ENCODE measurements at regions not wholly inside any gene's neighbourhood (a gene's known extent, or its start where the extent isn't known, plus 50 kb on each side); places are given as distances from the start of the nearest gene placed in this dataset.
A peak's percentile ranks its signal among the peaks of the same experiment; 100 is the strongest.

DNA sequence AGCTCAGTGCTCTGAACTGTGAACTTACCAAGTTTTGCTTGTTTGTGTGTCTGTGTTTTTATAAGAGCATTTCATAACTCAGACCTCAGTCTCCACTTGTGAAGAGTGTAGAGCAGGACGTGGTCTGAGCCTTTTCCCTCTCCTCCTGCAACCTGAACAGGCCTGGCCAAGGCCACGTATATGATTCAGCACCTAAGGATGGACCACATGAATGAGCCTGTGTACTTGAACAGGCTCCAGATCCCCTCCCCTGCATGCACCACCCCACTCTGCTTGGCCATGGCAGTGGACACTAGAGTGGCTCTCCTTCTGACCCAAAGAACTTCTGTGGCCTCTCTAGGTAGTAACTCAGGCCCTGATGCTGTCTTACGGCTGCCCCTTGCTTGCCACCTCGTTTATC is 125.9 kb upstream of the FSTL4 start:
- no peaks in the 10 kb centered on the region for H3K79me2 ChIP-seq (ENCODE audit: control insufficient read depth, insufficient read depth, low read length)
- no peak overlapping the region for H3K27ac ChIP-seq (ENCODE audit: insufficient read depth, low read length)
- H3K9me3 ChIP-seq (ENCODE audit: control insufficient read depth, insufficient read depth, low read depth, low read length) = no peaks in the 10 kb centered on the region
- no peak overlapping the region for H2AFZ ChIP-seq (ENCODE audit: low read length)
- no peak overlapping the region for H3K4me3 ChIP-seq (replicated peaks in 1 of 4; ENCODE audit: control extremely low read depth in 1 of 4, insufficient read depth in 1 of 4, low read depth in 3 of 4, low read length in 4 of 4)
- H3K36me3 ChIP-seq (ENCODE audit: control insufficient read depth, insufficient read depth, low read length) = no peaks in the 10 kb centered on the region
- H3K4me2 ChIP-seq (ENCODE audit: extremely low read depth, insufficient read depth, low read length) = no peak overlapping the region
- H3K4me1 ChIP-seq (ENCODE audit: control insufficient read depth, extremely low read depth, insufficient read depth, low read length) = no peaks in the 10 kb centered on the region
- no peaks in the 10 kb centered on the region for H3K27me3 ChIP-seq (ENCODE audit: control insufficient read depth, insufficient read depth, low read length)
- no peaks in the 10 kb centered on the region for H4K20me1 ChIP-seq (ENCODE audit: control insufficient read depth, extremely low read depth, insufficient read depth, low read length)
- peak in 1 of 2 donors; percentile 53 for DNase-seq (ENCODE audit: low read depth in 2 of 2)
- TF ChIP-seq, protein P1, sequence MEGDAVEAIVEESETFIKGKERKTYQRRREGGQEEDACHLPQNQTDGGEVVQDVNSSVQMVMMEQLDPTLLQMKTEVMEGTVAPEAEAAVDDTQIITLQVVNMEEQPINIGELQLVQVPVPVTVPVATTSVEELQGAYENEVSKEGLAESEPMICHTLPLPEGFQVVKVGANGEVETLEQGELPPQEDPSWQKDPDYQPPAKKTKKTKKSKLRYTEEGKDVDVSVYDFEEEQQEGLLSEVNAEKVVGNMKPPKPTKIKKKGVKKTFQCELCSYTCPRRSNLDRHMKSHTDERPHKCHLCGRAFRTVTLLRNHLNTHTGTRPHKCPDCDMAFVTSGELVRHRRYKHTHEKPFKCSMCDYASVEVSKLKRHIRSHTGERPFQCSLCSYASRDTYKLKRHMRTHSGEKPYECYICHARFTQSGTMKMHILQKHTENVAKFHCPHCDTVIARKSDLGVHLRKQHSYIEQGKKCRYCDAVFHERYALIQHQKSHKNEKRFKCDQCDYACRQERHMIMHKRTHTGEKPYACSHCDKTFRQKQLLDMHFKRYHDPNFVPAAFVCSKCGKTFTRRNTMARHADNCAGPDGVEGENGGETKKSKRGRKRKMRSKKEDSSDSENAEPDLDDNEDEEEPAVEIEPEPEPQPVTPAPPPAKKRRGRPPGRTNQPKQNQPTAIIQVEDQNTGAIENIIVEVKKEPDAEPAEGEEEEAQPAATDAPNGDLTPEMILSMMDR (conservative IDR thresholded peaks at IDR 0.05 in 1 of 2, IDR thresholded peaks at IDR 0.05 in 1 of 2; ENCODE audit: low read depth in 1 of 2, low read length in 2 of 2) = no peak
- no peak for TF ChIP-seq EZH2 (IDR thresholded peaks at IDR 0.05; ENCODE audit: low read length, missing control alignments)
- H3K9ac ChIP-seq (ENCODE audit: insufficient read depth, low read length) = no peak overlapping the region

DNA sequence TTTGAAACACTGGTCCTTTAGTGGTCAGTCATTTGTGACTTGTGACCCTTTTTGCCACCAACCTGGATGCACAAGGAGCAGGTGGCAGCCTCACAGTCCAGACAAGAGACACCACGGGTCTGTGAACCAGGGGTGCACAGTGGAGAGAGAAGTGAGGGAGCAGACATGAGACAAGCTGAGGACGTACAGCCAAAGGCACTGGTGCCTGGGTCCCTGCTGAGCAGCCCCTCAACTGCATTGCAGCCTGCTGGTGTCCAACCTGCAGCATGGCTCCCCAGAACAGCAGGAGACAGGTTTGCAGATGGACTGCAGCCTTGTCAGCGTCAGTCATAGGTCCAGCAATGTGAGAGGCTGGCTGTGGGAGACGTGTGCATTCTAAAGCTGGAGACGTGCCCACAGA is 124.2 kb upstream of the FSTL4 start:
- no peaks in the 10 kb centered on the region for H3K36me3 ChIP-seq (ENCODE audit: control insufficient read depth, insufficient read depth, low read length)
- no peaks in the 10 kb centered on the region for H3K79me2 ChIP-seq (ENCODE audit: control insufficient read depth, insufficient read depth, low read length)
- no peak overlapping the region for H3K27ac ChIP-seq (ENCODE audit: insufficient read depth, low read length)
- H3K27me3 ChIP-seq (ENCODE audit: control insufficient read depth, insufficient read depth, low read length) = no peaks in the 10 kb centered on the region
- no peak overlapping the region for H2AFZ ChIP-seq (ENCODE audit: low read length)
- no peaks in the 10 kb centered on the region for H3K9me3 ChIP-seq (ENCODE audit: control insufficient read depth, insufficient read depth, low read depth, low read length)
- TF ChIP-seq, protein P1 (conservative IDR thresholded peaks at IDR 0.05 in 1 of 2, IDR thresholded peaks at IDR 0.05 in 1 of 2; ENCODE audit: low read depth in 1 of 2, low read length in 2 of 2) = no peak
- TF ChIP-seq EZH2 (IDR thresholded peaks at IDR 0.05; ENCODE audit: low read length, missing control alignments) = no peak
- H3K4me3 ChIP-seq (replicated peaks in 1 of 4; ENCODE audit: control extremely low read depth in 1 of 4, insufficient read depth in 1 of 4, low read depth in 3 of 4, low read length in 4 of 4) = no peak overlapping the region
- H3K4me2 ChIP-seq (ENCODE audit: extremely low read depth, insufficient read depth, low read length) = no peak overlapping the region
- no peak overlapping the region for H3K9ac ChIP-seq (ENCODE audit: insufficient read depth, low read length)
- DNase-seq (ENCODE audit: low read depth in 2 of 2) = no peak
- no peaks in the 10 kb centered on the region for H3K4me1 ChIP-seq (ENCODE audit: control insufficient read depth, extremely low read depth, insufficient read depth, low read length)
- H4K20me1 ChIP-seq (ENCODE audit: control insufficient read depth, extremely low read depth, insufficient read depth, low read length) = no peaks in the 10 kb centered on the region

DNA sequence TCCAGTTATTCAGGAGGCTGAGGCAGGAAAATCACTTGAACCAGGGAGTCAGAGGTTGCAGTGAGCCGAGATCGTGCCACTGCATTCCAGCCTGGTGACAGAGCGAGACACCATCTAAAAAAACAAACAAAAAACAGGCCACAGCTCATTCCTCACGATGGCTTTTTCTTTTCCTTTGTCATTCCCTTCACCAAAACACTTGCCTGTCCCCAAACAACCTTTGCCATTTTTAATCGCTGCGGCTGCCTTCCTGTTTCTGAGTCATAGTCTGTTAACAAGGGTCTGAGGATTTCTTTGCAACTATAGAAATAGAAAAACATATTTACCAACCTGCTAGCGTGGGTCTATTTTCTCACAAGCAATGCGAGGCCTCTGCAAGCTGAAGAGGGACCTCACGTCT is 123.0 kb upstream of the FSTL4 start:
- no peaks in the 10 kb centered on the region for H3K79me2 ChIP-seq (ENCODE audit: control insufficient read depth, insufficient read depth, low read length)
- peak overlapping the region; percentile 25 for H3K4me2 ChIP-seq (ENCODE audit: extremely low read depth, insufficient read depth, low read length)
- H3K9me3 ChIP-seq (ENCODE audit: control insufficient read depth, insufficient read depth, low read depth, low read length) = no peaks in the 10 kb centered on the region
- no peak overlapping the region for H3K9ac ChIP-seq (ENCODE audit: insufficient read depth, low read length)
- DNase-seq (ENCODE audit: low read depth in 2 of 2) = peak; percentile 23 to 69
- no peak overlapping the region for H2AFZ ChIP-seq (ENCODE audit: low read length)
- H3K4me1 ChIP-seq (ENCODE audit: control insufficient read depth, extremely low read depth, insufficient read depth, low read length) = no peaks in the 10 kb centered on the region
- TF ChIP-seq EZH2 (IDR thresholded peaks at IDR 0.05; ENCODE audit: low read length, missing control alignments) = no peak
- TF ChIP-seq, protein P1 (conservative IDR thresholded peaks at IDR 0.05 in 1 of 2, IDR thresholded peaks at IDR 0.05 in 1 of 2; ENCODE audit: low read depth in 1 of 2, low read length in 2 of 2) = no peak
- no peak overlapping the region for H3K27ac ChIP-seq (ENCODE audit: insufficient read depth, low read length)
- no peaks in the 10 kb centered on the region for H4K20me1 ChIP-seq (ENCODE audit: control insufficient read depth, extremely low read depth, insufficient read depth, low read length)
- no peaks in the 10 kb centered on the region for H3K36me3 ChIP-seq (ENCODE audit: control insufficient read depth, insufficient read depth, low read length)
- no peak overlapping the region for H3K4me3 ChIP-seq (replicated peaks in 1 of 4; ENCODE audit: control extremely low read depth in 1 of 4, insufficient read depth in 1 of 4, low read depth in 3 of 4, low read length in 4 of 4)
- no peaks in the 10 kb centered on the region for H3K27me3 ChIP-seq (ENCODE audit: control insufficient read depth, insufficient read depth, low read length)

Measured in fibroblast of lung (primary cell).